GM21619 (cell line): ENCODE measurements at regions not wholly inside any gene's neighbourhood (a gene's known extent, or its start where the extent isn't known, plus 50 kb on each side); places are given as distances from the start of the nearest gene placed in this dataset.

ENCODE experiments used
- ATAC-seq: cut with Tn5 transposase; IDR thresholded peaks from one replicate; pipeline ENCODE4 v1.9.1; 2021; ENCODE audit not compliant: unreplicated experiment

GRCh38 chr1:30034627-30035521 is 688.5 kb downstream of the MATN1 start:
- no peak for ATAC-seq

GRCh38 chr1:30034105-30034626 is 689.2 kb downstream of the MATN1 start:
- no peak for ATAC-seq

GRCh38 chr1:30033256-30034104 is 689.9 kb downstream of the MATN1 start:
- no peak for ATAC-seq

- ATAC-seq = no peak
Observed at GRCh38 chr1:30032302-30032701, 691.1 kb downstream of the MATN1 start.

GRCh38 chr1:30029677-30030076 is 693.7 kb downstream of the MATN1 start:
- ATAC-seq = no peak

GRCh38 chr1:30028939-30029338 is 694.4 kb downstream of the MATN1 start:
- ATAC-seq = no peak

- ATAC-seq = no peak
Observed at GRCh38 chr1:30028283-30028682, 695.1 kb downstream of the MATN1 start.

GRCh38 chr1:30027247-30027646 is 696.1 kb downstream of the MATN1 start:
- ATAC-seq = no peak

GRCh38 chr1:30024411-30025195 is 698.8 kb downstream of the MATN1 start:
- ATAC-seq = no peak

- no peak for ATAC-seq
Observed at GRCh38 chr1:30023339-30024022, 699.9 kb downstream of the MATN1 start.

- no peak for ATAC-seq
Observed at GRCh38 chr1:30014031-30014430, 709.4 kb downstream of the MATN1 start.

GRCh38 chr1:30012455-30013440 is 710.6 kb downstream of the MATN1 start:
- ATAC-seq = no peak

GRCh38 chr1:30011970-30012369 is 711.4 kb downstream of the MATN1 start:
- no peak for ATAC-seq

GRCh38 chr1:30010506-30011106 is 712.8 kb downstream of the MATN1 start:
- no peak for ATAC-seq

- ATAC-seq = no peak
Observed at GRCh38 chr1:30009720-30010119, 713.7 kb downstream of the MATN1 start.

- no peak for ATAC-seq
Observed at GRCh38 chr1:30008998-30009657, 714.3 kb downstream of the MATN1 start.

- ATAC-seq = no peak
Observed at GRCh38 chr1:30008372-30008997, 714.9 kb downstream of the MATN1 start.
